ENCODE measurements at regions not wholly inside any gene's neighbourhood (a gene's known extent, or its start where the extent isn't known, plus 50 kb on each side); places are given as distances from the start of the nearest gene placed in this dataset.
"Not testable (repeated sequence)": the region's sequence is repeated elsewhere in the genome, so short reads cannot be mapped to it uniquely, and the experiment has no call there.

DNA sequence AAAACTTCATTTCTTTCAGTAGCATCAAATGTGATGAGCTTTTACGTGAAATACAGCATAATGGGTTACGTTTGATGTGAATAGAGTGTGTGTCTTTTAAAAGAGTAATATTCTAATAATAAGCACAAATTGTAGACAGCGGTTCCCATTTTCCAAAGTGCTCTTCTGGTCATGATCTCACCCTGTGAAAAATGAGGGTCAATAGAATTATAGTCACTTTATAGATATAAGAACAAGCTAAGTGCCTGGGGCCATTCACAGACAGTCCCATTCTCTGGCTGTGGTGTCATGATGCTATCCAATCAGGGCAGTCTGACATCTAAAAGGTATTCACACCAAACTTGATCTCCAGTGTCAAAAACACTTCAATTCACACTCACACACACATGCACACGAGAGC, 830.8 kb upstream of the AUTS2 start:
- intact Hi-C loops (cut with DNase I, micrococcal nuclease) = no loop called here
- no peak for DNase-seq
- no peak for ATAC-seq

DNA sequence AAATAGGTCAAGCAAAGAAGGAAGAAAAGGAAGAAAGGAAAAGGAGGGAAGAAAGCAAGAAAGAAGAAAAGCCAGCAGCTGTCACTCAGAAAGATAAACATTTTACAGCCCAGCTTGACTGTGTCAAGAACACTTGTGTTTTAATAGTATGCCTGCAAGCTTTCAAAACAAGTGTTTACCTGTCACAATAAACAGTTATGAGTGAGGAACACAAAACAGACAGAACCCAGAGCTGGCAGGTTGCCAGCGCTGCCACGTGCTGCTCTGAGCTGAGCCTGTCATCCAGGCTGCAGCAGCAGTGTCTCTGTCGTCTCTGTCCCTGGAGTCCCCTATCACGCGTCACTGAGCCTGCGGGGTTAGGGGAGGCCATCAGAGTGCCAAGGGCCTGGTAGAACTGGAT, 827.6 kb upstream of the AUTS2 start:
- intact Hi-C loops (cut with DNase I, micrococcal nuclease) = no loop called here

DNA sequence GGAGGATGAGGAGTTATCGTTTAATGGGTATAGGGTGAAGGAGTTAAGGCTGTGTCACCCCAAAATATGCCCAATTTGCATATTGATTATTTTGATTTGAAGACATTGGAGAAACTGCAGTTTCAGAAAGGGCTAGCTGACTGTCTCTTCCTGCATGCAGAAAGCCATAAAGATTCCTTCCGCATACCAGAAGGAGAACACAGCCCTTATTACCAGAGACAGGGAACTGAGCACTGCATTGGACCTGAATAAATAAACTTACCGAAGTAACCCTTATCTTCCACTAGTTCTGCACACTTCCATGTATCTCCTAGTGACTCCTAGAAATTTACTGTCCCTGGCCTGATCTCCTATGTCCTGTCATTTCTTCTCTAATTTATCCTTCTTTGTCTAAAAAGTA, 821.9 kb upstream of the AUTS2 start:
- no peak for DNase-seq
- ATAC-seq = no peak
- intact Hi-C loops (cut with DNase I, micrococcal nuclease) = no loop called here

More for the DNA sequence above, 827.6 kb upstream of the AUTS2 start:
- DNase-seq = no peak
- ATAC-seq = no peak

DNA sequence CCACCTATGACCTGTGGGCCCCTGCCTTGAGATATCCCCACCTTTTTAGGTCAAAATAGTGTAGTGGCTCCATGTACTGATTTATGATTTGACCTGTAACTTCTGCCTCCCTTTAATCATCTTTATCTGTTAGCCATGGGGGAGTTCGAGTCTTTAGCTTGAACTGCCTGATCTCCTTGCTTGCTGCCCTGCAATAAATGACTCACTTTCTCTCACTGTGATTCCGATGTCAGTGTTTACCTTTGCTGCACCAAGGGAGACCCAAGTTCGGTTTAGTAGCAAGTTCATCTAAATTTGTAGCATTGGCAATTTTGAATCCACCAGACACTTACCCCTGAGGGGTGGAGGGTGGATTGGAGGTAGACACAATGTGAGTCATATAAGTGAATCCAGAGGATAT, 814.6 kb upstream of the AUTS2 start:
- intact Hi-C loops (cut with DNase I, micrococcal nuclease) = no loop called here
- ATAC-seq = no peak
- no peak for DNase-seq

DNA sequence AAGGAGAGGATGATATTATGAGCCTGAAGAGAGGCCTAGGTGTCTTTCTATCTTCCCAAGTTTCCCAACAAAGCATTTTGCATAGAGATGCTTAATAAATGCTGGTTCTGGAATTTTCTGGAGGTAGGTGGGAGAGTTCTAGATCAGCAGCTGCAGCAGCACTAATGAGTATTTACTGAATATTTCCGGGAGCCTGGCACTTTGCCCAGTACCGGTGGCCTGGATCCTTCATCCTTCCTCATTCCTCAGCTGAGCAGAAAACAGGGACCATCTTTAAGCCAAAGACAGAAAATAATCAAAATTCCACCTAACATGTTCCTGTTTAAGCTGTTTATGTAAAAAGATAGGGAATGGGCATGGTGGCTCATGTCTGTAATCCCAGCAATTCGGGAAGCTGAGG, 813.2 kb upstream of the AUTS2 start:
- intact Hi-C loops (cut with DNase I, micrococcal nuclease) = no loop called here
- ATAC-seq (no peak), DNase-seq (no peak)

DNA sequence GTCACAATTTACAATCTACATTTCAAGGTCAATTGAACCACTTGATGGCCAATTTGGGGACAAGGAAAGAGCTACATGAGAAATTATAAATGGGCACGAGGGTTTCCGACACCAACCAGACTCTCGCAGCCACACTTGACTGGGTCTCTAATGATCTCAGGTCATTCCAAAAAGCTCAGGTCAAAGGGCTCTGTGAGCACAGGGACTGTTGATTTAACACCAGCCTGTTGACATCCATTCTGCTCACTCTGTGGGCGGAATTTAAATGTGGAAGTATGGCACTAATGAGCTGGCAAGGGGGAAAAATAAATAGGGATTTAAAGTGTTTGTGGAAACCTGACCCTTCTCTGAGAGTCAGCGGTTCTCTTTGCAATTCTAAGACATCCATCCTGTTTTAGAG, 810.7 kb upstream of the AUTS2 start:
- ATAC-seq (no peak), DNase-seq (no peak)
- intact Hi-C loops (cut with DNase I, micrococcal nuclease) = no loop called here

DNA sequence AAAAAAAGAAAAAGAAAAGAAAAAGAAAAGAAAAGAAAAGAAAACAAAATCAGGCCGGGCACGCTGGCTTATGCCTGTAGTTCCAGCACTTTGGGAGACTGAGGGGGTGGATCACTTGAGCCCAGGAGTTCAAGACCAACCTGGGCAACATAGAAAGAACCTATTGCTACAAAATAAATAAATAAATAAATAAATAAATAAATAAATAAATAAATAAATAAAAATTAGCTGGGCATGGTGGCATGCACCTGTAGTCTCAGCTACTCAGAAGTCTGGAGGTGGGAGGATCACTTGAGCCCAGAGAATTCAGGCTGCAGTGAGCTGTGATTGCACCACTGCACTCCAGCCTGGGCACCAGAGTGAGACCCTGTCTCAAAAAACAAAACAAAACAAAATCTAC, 809.7 kb upstream of the AUTS2 start:
- DNase-seq; ATAC-seq; intact Hi-C loops (cut with DNase I, micrococcal nuclease): not testable (repeated sequence)

DNA sequence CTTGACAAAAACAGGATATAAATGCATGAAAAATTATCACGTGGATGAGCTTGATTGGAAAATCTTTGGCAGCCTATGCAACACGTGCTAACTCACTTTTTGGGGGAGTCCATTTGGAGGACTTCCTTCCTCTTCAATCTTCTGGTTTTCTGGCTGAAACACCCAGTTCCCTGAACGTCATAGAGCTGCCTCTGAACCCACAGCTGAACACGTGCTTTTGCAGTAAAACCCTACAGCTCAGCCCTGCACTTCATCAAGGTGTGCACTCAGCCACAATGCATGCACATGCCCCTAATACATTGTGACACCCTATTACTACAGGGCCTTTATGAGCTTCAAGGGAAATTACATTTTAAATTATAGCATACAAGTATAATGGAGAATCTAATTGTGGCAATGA, 808.7 kb upstream of the AUTS2 start:
- ATAC-seq = no peak

DNA sequence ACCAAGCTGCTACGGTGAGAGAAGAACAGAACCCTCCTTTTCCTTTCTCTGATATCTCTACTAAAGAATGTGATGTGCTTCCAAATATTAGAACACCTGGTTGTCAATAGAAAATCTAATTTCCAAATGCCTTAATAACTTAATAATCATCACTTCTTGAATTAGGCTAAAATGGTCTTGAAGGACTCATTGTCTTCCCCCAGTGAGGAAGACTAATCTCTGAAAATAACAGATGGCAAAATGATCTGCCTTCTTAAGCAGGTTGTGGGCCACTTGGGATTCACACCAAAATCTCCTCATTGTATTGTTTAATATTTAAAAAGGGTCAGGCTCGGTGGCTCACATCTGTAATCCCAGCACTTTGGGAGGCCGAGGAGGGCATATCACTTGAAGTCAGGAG, 805.9 kb upstream of the AUTS2 start:
- no peak for DNase-seq
- intact Hi-C loops (cut with DNase I, micrococcal nuclease) = no loop called here
- ATAC-seq = no peak

More for the DNA sequence above, 808.7 kb upstream of the AUTS2 start:
- DNase-seq = no peak
- intact Hi-C loops (cut with DNase I, micrococcal nuclease) = no loop called here

DNA sequence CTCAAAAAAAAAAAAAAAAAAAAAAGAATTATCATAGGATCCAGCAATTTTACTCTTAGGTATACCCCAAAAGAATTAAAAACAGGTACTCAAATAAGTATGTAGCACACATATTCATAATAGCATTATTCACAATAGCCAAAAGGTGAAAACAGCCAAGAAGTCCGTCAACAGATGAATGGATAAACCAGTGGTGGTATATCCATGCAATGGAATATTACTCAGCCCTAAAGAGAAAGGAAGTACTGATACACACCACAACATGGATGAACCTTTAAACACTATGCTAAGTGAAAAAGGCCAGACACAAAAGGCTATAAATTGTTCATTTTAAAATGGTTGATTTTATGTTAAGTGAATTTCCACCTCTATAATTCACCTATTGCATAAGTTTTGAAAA, 804.8 kb upstream of the AUTS2 start:
- ATAC-seq = no peak
- intact Hi-C loops (cut with DNase I, micrococcal nuclease) = no loop called here
- no peak for DNase-seq

DNA sequence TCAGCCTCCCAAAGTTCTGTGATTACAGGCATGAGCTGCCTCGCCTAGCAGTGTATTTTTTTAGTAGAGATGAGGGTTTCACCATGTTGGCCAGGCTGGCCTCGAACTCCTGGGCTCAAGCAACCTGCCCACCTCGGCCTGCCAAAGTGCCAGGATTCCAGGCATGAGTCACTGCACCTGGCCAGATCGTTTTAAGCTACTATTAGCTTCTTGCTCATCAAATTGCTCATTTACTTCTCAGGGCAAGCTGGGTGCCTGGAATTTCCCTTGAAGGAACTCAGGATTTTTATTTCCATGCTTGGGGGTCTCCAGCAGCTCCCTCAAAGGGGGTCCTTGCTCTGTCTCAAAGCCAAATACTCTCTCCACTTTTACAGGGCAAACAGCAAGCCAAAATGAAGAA, 798.0 kb upstream of the AUTS2 start:
- DNase-seq = no peak
- no peak for ATAC-seq
- intact Hi-C loops (cut with DNase I, micrococcal nuclease) = no loop called here

DNA sequence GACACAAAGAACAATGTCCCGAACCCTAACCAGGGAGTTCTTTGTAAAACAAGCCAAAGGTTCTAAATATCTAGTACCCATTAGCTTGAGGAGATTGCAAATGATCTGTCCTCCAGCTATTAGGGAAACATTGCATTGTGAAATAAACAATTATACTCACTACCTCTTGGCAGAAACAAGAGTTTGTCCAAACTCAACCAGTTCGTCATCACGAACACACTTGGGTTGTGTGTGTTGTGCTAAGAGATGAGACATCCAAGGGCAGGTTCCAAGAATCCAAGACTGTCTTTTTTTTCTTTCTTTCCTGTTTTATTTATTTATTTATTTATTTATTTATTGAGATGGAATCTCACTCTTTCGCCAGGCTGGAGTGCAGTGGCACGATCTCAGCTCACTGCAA, 793.1 kb upstream of the AUTS2 start:
- DNase-seq (no peak), ATAC-seq (no peak)
- intact Hi-C loops (cut with DNase I, micrococcal nuclease) = no loop called here

DNA sequence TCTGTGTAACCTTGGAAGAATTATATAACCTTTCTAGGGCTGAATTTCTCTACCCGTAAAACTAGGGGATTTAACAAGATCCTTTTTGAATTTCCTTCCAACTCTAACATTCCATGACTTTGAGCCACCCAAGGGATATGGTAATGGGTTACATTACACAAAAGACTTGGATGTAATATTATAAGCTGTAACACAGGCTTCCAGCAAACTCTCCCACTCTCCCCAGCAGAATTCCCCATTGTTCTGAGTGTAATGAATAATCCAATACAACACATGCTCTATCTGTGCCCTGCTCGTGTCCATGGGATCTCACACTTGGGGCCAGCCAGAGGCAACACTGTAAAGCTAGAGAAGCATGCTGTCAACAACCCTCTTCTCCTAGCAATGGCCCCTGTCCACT, 790.6 kb upstream of the AUTS2 start:
- DNase-seq (no peak), ATAC-seq (no peak)
- intact Hi-C loops (cut with DNase I, micrococcal nuclease) = no loop called here

DNA sequence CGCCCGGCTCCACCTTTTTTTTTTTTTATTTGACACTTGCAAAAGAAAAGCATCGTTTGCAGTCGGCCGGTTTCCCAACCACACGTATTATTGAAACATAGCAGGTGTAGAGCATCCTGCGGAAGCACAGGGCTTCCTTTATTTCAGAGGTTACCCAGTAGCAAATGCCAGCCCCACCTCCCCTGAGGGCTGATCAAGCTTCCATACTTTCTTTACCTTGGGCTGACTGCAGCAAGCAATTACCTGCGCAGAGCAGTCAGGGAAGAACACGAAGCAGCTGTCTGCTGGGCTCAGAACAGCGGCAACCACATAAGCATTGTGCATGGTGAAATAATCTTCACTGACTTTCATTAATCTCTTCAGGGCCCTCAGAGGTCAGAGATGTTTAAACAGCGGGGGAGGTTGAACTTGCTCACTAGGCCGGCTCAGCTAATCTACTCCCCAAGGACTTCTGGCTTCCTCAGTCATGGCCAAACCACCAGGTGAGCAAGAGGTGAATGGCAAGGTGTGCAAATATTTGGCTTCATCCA, 784.7 kb upstream of the AUTS2 start:
- ATAC-seq = no peak
- intact Hi-C loops (cut with DNase I, micrococcal nuclease) = no loop called here
- DNase-seq = no peak

DNA sequence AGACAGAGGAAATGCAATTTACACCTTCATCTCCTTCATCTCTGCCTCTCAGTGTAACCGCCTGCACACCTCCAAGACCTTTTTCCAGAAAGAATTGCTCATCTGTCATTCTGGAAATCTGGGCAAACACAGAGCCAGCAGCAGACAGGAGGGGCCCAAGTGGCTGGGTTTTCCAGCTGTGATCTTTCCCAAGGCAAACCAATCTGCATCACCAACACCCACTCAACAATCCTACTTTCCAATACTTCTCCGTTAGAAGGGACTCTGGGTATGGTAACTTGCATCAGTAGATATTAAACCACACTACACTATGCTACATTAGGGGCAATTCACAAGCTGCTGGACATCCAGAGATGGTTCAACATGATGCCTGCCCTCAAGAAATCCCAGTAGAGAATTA, 781.8 kb upstream of the AUTS2 start:
- ATAC-seq = no peak
- intact Hi-C loops (cut with DNase I, micrococcal nuclease) = no loop called here
- no peak for DNase-seq

DNA sequence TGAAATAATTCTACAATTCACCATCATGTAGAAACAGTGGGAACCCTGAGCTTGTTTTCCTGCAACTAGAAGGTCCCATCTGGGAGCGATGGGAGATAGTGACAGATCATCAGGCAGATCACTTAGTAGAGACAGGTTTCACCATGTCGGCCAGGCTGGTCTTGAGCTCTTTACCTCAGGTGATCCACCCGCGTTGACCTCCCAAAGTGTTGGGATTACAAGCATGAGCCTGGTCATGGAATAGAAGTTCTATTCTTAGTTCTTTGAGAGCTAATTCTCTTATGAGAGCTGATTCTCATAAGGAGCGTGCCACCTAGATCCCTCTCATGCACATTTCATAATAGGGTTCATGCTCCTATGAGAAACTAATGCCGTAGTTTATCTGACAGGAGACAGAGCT, 778.0 kb upstream of the AUTS2 start:
- intact Hi-C loops (cut with DNase I, micrococcal nuclease) = no loop called here
- no peak for ATAC-seq
- DNase-seq = no peak

DNA sequence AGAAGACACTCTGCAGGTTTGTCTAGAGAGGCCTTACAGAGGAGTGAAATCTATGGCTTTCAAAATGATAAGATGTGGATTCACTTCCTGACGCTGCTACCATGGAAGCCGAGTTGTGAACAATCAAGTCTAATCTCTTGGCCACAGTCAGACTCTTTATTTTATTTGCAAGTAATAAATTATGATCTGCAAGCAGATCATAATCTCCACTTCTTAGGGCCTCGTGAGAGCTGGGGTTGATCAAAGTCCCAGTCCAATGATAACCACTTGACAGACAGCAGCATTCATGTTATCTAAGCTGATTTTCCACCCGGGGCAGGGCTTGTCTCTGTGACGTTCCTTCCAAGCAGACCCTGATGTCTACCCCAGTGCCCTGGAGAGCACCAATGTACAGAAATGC, 776.4 kb upstream of the AUTS2 start:
- DNase-seq (no peak), ATAC-seq (no peak)
- intact Hi-C loops (cut with DNase I, micrococcal nuclease) = no loop called here

DNA sequence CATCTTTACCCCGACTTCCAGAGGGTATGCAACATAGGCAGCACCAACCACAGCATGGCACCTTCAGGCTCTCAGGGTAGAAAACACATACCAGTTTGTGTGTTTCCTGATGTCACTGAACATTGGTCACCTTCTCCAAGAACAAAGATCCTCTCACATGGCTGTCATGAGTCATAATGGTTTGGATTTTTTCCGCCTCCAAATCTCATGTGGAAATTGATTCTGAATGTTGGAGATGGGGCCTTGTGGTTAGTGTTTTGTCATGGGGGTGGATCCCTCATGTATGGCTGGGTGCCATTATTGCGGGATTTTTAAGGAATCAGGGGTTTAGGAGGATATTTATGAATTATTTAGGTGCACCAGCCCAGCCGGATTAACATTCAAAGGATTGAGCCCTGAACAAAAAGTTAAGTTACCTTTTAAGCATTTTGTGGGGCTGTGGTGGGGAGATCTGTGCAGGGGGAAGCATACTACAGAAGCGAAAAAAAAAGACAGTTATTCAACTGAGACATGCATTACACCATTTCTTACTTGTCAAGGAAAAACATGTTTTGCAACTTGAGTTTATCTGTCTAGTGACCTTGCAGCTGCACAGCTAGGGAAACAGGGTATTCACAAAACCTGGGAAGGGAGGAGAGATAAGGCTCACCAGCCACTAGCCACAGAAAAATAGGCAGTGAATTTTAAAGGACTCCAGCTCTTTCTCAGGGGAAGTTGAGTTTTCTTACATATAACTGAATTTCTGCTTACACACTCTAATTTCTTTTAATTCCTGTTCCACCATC, 774.1 kb upstream of the AUTS2 start:
- intact Hi-C loops (cut with DNase I, micrococcal nuclease) = no loop called here
- no peak for DNase-seq

DNA sequence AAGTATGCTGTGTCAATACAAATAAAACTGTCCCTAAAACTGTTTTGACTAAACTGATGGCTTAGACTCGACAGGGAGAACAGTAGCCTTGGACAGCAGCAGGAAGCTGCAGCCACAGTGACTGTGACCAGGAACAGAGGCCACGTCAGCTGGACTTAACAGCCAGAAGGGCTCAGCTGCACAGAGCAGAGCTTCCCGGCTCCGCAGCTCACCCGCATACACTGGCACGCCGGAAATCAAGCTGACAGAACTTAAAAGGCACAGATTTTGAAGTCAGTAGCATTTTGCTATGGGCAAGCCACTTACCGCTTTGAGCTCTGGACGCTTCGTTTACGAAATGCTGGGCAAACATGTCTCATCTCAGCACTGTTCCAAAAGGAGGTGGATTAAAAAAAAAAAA, 769.7 kb upstream of the AUTS2 start:
- ATAC-seq (no peak), DNase-seq (no peak)
- intact Hi-C loops (cut with DNase I, micrococcal nuclease) = no loop called here

More for the DNA sequence above, 774.1 kb upstream of the AUTS2 start:
- ATAC-seq = no peak

DNA sequence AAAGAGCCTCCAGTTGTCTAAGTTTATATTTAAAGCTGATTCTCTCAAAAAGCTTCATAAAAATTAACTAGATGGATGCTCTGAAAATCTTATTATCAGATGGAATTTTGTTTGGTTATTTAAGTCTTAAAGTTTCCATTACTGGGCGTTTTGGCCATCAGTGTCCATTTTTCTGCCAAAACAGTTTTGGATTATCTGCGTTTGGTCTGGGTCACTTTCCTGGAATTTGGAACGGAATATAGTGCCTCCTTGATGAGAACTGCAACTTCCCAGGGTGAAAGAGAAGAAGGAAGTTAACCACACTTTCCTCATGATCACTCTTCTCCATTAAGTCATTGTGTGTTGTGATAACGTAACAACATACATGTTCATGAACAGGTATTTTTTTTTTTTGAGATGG, 764.9 kb upstream of the AUTS2 start:
- no peak for ATAC-seq
- no peak for DNase-seq
- intact Hi-C loops (cut with DNase I, micrococcal nuclease) = no loop called here

DNA sequence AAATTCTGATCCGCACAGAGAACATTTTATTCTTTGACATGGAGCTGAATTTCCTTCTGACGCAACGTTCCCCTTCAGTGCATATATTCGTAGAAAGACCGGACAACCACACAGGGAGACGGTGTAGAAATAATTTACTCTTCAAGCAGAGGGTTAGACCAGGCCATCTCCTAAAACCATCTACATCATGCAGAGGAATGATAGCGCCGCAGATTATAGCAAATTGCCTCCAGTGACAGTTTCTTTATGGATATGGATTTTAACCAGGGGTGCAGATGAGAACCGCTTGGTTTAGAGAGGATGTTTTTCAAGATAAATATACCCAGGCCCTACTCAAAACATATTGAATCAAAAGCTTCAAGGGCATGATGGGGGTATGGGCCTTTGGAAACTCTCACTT, 759.3 kb upstream of the AUTS2 start:
- ATAC-seq (no peak), DNase-seq (no peak)
- intact Hi-C loops (cut with DNase I, micrococcal nuclease) = no loop called here
